K562 (cell line): ENCODE measurements at regions not wholly inside any gene's neighbourhood (a gene's known extent, or its start where the extent isn't known, plus 50 kb on each side); places are given as distances from the start of the nearest gene placed in this dataset.

ENCODE experiments used
- NCOA1 ChIP-seq: fragments of 450-650 bp; IDR thresholded peaks from 2 replicates; pipeline ENCODE4 v1.6.1; 2016; ENCODE audit warnings: low read depth
- ZNF274 ChIP-seq: IDR thresholded peaks from 2 replicates; pipeline ENCODE4 v1.6.1; 2011; ENCODE audit warnings: low read depth, mild to moderate bottlenecking, low read length, moderate library complexity, borderline replicate concordance
- TF ChIP-seq, protein P1 (sequence below): sonication (generic); formaldehyde crosslinking; IDR thresholded peaks from 2 replicates; pipeline ENCODE4 v1.9.0; 2022; ENCODE audit warnings: mild to moderate bottlenecking, missing genetic modification reagents
- TF ChIP-seq, protein P2 (sequence below): fragments of 450-650 bp; IDR thresholded peaks from 2 replicates; pipeline ENCODE4 v1.6.1; 2016; ENCODE audit warnings: antibody characterized with exemption

DNA sequence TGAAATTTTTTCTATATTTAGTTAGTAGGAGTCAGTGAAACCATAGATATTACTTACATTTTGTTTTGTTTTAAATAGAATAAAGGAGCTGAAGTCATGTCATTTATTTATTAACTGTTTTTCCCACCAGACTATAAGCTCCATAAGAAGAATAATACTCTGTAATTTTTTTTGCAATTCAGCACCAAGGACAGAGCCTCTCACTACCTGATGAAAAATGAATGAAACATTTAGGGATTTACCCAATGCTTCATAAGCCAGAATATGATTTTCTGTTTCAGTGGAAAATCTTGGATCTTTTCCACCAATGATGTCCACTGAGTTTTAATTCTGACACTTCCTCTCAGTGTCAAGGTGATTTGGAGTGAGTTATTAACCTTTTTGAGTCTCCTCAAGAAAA lies 624.9 kb upstream of the GRAMD2B start:
- no peak for TF ChIP-seq NCOA1
- TF ChIP-seq, protein P1, sequence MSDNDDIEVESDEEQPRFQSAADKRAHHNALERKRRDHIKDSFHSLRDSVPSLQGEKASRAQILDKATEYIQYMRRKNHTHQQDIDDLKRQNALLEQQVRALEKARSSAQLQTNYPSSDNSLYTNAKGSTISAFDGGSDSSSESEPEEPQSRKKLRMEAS (CRISPR knock-in tag), result no peak
- no peak for TF ChIP-seq ZNF274
- TF ChIP-seq, protein P2, sequence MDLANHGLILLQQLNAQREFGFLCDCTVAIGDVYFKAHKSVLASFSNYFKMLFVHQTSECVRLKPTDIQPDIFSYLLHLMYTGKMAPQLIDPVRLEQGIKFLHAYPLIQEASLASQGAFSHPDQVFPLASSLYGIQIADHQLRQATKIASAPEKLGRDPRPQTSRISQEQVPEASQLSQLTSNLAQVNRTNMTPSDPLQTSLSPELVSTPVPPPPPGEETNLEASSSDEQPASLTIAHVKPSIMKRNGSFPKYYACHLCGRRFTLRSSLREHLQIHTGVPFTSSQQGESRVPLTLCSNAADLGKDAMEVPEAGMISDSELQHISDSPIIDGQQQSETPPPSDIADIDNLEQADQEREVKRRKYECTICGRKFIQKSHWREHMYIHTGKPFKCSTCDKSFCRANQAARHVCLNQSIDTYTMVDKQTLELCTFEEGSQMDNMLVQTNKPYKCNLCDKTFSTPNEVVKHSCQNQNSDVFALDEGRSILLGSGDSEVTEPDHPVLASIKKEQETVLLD, result no peak
